K562 (cell line): ENCODE measurements at regions not wholly inside any gene's neighbourhood (a gene's known extent, or its start where the extent isn't known, plus 50 kb on each side); places are given as distances from the start of the nearest gene placed in this dataset.

ENCODE experiments used
- ATAC-seq: fragments of 200-7000 bp; cut with Tn5 transposase; 3 replicates; pipeline ENCODE4 v1.9.1; 2020; ENCODE audit warnings: moderate library complexity
- BruUV-seq: library from RNA; stranded (reverse); fragments of 400-500 nt; replicated peaks from 2 replicates; lab custom pipeline; 2021; lab: Mats Ljungman, UMichigan
- CTCF ChIA-PET: fragments of 300-600 bp; formaldehyde crosslinking; extraction: SDS; loops from one replicate; lab custom pipeline; 2021; ENCODE audit warnings: low intra/inter-chr PET ratio; lab: Yijun Ruan, JAX
- POLR2A ChIA-PET: fragments of 300-600, 350-650 bp; sonication (Branson Sonifier 250); formaldehyde crosslinking; extraction: SDS; loops from one replicate; lab custom pipeline; 2021; ENCODE audit warnings: antibody characterized with exemption, inconsistent platforms; lab: Yijun Ruan, JAX
- DNase-seq, 4 experiments: peaks; one replicate each; pipeline versions ENCODE4 v3.0.0 to v3.0.0-alpha.2; 2011 to 2018; ENCODE audit warnings: low spot score in 3 of 4, mixed read lengths in 3 of 4; ENCODE audit errors: extremely low read depth in 1 of 4
- FAIRE-seq: peaks from 2 replicates; lab custom pipeline; 2011; peaks lifted over from hg19 to GRCh38; lab: Jason Lieb, UNC
- H2AFZ ChIP-seq: 2 replicates; pipeline ENCODE4 v1.6.0; 2011; ENCODE audit warnings: low read depth, low read length, control low read depth, inconsistent platforms
- H3K27ac ChIP-seq: fragments of 200-600 bp; 3 replicates; pipeline ENCODE4 v1.8.0; 2011; ENCODE audit warnings: low read depth, mild to moderate bottlenecking, control low read depth, inconsistent platforms, low read length, moderate library complexity, mixed read lengths; ENCODE audit errors: extremely low read depth
- H3K27me3 ChIP-seq, 2 experiments: fragments of 300-600 bp in 1 of 2; 2 replicates in 1 of 2; 3 replicates in 1 of 2; pipeline versions ENCODE4 v1.6.0 to v1.8.0; 2011; ENCODE audit warnings: inconsistent platforms in 2 of 2, low read length in 2 of 2, mild to moderate bottlenecking in 1 of 2, mixed read lengths in 1 of 2, moderate library complexity in 1 of 2; ENCODE audit not compliant: control insufficient read depth in 2 of 2, insufficient read depth in 2 of 2
- H3K36me3 ChIP-seq: fragments of 300-600 bp; 3 replicates; pipeline ENCODE4 v1.8.0; 2011; ENCODE audit warnings: mild to moderate bottlenecking, low read length, inconsistent platforms; ENCODE audit not compliant: control insufficient read depth, insufficient read depth
- H3K4me1 ChIP-seq, 2 experiments: fragments of 200-600 bp in 1 of 2; replicated peaks in 1 of 2; 2 replicates in 1 of 2; 3 replicates in 1 of 2; pipeline versions ENCODE4 v1.5.1 to v1.8.0; 2011; ENCODE audit warnings: inconsistent platforms in 2 of 2, low read length in 2 of 2, mild to moderate bottlenecking in 1 of 2, mixed read lengths in 1 of 2, moderate library complexity in 1 of 2; ENCODE audit not compliant: control insufficient read depth in 2 of 2, insufficient read depth in 2 of 2
- H3K4me2 ChIP-seq: 2 replicates; pipeline ENCODE4 v1.6.1; 2011; ENCODE audit warnings: low read length, control low read depth, inconsistent platforms, mixed read lengths; ENCODE audit not compliant: insufficient read depth
- H3K4me3 ChIP-seq: fragments of 200-600 bp; sonication (generic), shearing (Covaris generic); 2 replicates; pipeline ENCODE4 v1.5.1; 2016; ENCODE audit warnings: control low read depth, inconsistent platforms
- H3K79me2 ChIP-seq: fragments of 200-600 bp; 3 replicates; pipeline ENCODE4 v1.8.0; 2011; ENCODE audit warnings: low read length, inconsistent platforms; ENCODE audit not compliant: control insufficient read depth, insufficient read depth
- H3K9ac ChIP-seq, 2 experiments: 2 replicates each; pipeline versions ENCODE4 v1.6.0 to v1.6.1; 2011; ENCODE audit warnings: low read depth in 2 of 2, low read length in 2 of 2, control low read depth in 1 of 2, inconsistent platforms in 1 of 2, mild to moderate bottlenecking in 1 of 2, mixed read lengths in 1 of 2; ENCODE audit not compliant: insufficient read depth in 1 of 2
- H3K9me1 ChIP-seq: one replicate; pipeline ENCODE4 v1.6.0; 2011; ENCODE audit warnings: inconsistent platforms, mild to moderate bottlenecking, low read length, moderate library complexity; ENCODE audit not compliant: control insufficient read depth, insufficient read depth
- H3K9me3 ChIP-seq: replicated peaks from 2 replicates; pipeline ENCODE4 v1.5.1; 2011; ENCODE audit warnings: low read depth, low read length, inconsistent platforms; ENCODE audit not compliant: control insufficient read depth, insufficient read depth
- H4K20me1 ChIP-seq: replicated peaks from 2 replicates; pipeline ENCODE4 v1.6.1; 2011; ENCODE audit warnings: low read length, inconsistent platforms, mixed read lengths; ENCODE audit not compliant: control insufficient read depth, insufficient read depth
- CHD4 ChIP-seq: fragments of 200-600 bp; sonication (generic); IDR thresholded peaks from 3 replicates; pipeline ENCODE4 v1.6.1; 2012; ENCODE audit warnings: low read depth, mild to moderate bottlenecking, mixed read lengths, low read length, inconsistent platforms; ENCODE audit not compliant: insufficient read depth, insufficient replicate concordance, poor library complexity, severe bottlenecking
- DPF2 ChIP-seq: fragments of 450-650 bp; IDR thresholded peaks from 2 replicates; pipeline ENCODE4 v1.6.1; 2016
- GTF2E2 ChIP-seq: fragments of 200-800 bp; sonication (Bioruptor generic); IDR thresholded peaks from 2 replicates; pipeline ENCODE4 v1.6.1; 2016; ENCODE audit warnings: missing genetic modification characterization, missing compliant biosample characterization
- HDAC2 ChIP-seq: fragments of 450-650 bp; IDR thresholded peaks from 2 replicates; pipeline ENCODE4 v1.6.1; 2016; ENCODE audit warnings: mild to moderate bottlenecking
- HLTF ChIP-seq: fragments of 450-650 bp; IDR thresholded peaks from 2 replicates; pipeline ENCODE4 v1.6.1; 2016
- LARP7 ChIP-seq: fragments of 450-650 bp; IDR thresholded peaks from 2 replicates; pipeline ENCODE4 v1.6.1; 2016
- MEF2D ChIP-seq: conservative IDR thresholded peaks from 2 replicates; pipeline ENCODE4 v1.6.1; 2016; ENCODE audit warnings: low read depth, missing genetic modification characterization, missing compliant biosample characterization
- MEIS2 ChIP-seq: fragments of 450-650 bp; IDR thresholded peaks from 2 replicates; pipeline ENCODE4 v1.6.1; 2014; ENCODE audit warnings: mild to moderate bottlenecking; ENCODE audit not compliant: partially characterized antibody
- POLR2H ChIP-seq: IDR thresholded peaks from 2 replicates; pipeline ENCODE4 v1.6.1; 2016; ENCODE audit warnings: missing genetic modification characterization, low read depth, mild to moderate bottlenecking, control low read depth, missing compliant biosample characterization, moderate library complexity
- RBFOX2 ChIP-seq: fragments of 200-400 bp; formaldehyde crosslinking; IDR thresholded peaks from 2 replicates; pipeline ENCODE4 v1.6.1; 2017; ENCODE audit warnings: low read depth, mild to moderate bottlenecking, low read length, moderate library complexity
- SRF ChIP-seq, 2 experiments: fragments of 250-450, 450-650 bp in 1 of 2; sonication (Bioruptor Pico) in 1 of 2; sonication (generic) in 1 of 2; formaldehyde crosslinking; IDR thresholded peaks; 2 replicates each; pipeline versions ENCODE4 v1.5.0 to v1.5.1; 2020 to 2022; ENCODE audit warnings: mild to moderate bottlenecking in 1 of 2, missing genetic modification reagents in 1 of 2
- TBL1XR1 ChIP-seq, 2 experiments: IDR thresholded peaks; 2 replicates each; pipeline ENCODE4 v1.6.1; 2012; ENCODE audit warnings: improper control_type of control experiment in 2 of 2, low read length in 2 of 2, mild to moderate bottlenecking in 1 of 2
- TEAD4 ChIP-seq, 2 experiments: sonication (generic) in 1 of 2; formaldehyde crosslinking in 1 of 2; IDR thresholded peaks; 2 replicates each; pipeline versions ENCODE4 v1.6.1 to v1.8.0; 2012 to 2022; ENCODE audit warnings: borderline replicate concordance in 1 of 2, inconsistent platforms in 1 of 2, low read length in 1 of 2, mild to moderate bottlenecking in 1 of 2, missing genetic modification reagents in 1 of 2
- ZNF232 ChIP-seq: sonication (generic); formaldehyde crosslinking; IDR thresholded peaks from 2 replicates; pipeline ENCODE4 v1.8.0; 2022; ENCODE audit warnings: mild to moderate bottlenecking, missing genetic modification reagents
- ZNF3 ChIP-seq: fragments of 250-450 bp; sonication (Bioruptor Pico); IDR thresholded peaks from 2 replicates; pipeline ENCODE4 v1.5.0; 2021; ENCODE audit warnings: mild to moderate bottlenecking, moderate library complexity
- WGBS: fragments of 100-300 bp; shearing (Covaris generic); methylation state at CpG from one replicate; pipeline ENCODE4 v1.1.6; 2016; ENCODE audit warnings: low coverage, mixed read lengths; ENCODE audit not compliant: insufficient coverage; ENCODE audit errors: missing lambda C conversion rate; 5-methylcytosine and 5-hydroxymethylcytosine counted together
- in situ Hi-C: fragments of 300-500 bp; cut with MboI; formaldehyde crosslinking; loops from 4 replicates; pipeline ENCODE4 v1.15.0; 2018; ENCODE audit warnings: inconsistent platforms, mixed read lengths
- intact Hi-C: fragments of 100-400 bp; cut with micrococcal nuclease; formaldehyde crosslinking; loops from 2 replicates; pipeline ENCODE4 v1.14.2; 2022

DNA sequence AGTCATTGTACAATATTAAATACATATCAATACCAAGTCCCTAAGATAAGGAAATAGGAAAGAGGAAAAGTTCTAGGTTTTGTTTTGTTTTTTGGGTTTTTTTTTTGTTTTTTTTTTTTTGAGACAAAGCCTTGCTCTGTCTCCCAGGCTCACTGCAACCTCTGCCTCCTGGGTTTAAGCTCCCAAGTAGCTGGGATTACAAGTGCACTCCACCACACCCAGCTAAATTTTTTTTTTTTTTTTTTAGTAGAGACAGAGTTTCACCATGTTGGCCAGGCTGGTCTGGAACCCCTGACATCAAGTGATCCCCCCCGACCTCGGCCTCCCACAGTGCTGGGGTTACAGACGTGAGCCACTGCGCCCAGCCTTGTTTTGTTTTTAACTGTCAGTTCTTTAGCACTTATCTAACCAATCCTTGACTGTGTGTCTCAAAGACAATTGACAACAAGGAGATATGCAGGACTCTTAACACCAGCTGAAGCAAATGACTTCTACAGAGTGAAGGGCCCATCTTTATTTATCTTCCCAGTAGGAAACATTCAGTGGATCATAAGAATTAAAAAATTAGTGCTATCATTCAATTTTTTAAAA lies 100.0 kb upstream of the RAP2B start:
- FAIRE-seq = peak; percentile 54
- Histone ChIP-seq H3K27me3 (no peaks in the 10 kb centered on the region), H3K4me2 (no peak overlapping the region; the same call in 1 of the 2 replicates), H4K20me1 (no peaks in the 10 kb centered on the region), H3K9me1 (no peaks in the 10 kb centered on the region), H3K79me2 (no peaks in the 10 kb centered on the region), H3K27ac (peak overlapping the region; percentile 57; the same call in 2 of the 3 replicates), H3K4me3 (no peak overlapping the region), H3K36me3 (no peaks in the 10 kb centered on the region), H3K9me3 (no peaks in the 10 kb centered on the region), H3K4me1 (peaks cover 6 to 17% of the 10 kb centered on the region in 2 experiments; a peak in 3 of 5 replicates), H3K9ac (peak overlapping the region in 1 of 2 experiments; percentile 10; a peak in 1 of 4 replicates), H2AFZ (peak overlapping the region; percentile 52)
- ChIA-PET POLR2A (interaction anchor here (0.6 to 2.3 kb wide), 5 partner anchors 7 to 29 kb away, joined by 3 to 20 read pairs (median 5); no protein-coding TSS in a partner anchor), CTCF (no interaction called here)
- ATAC-seq = peak; percentile 82
- peak in 2 of 4 experiments; percentile 55 to 78 for DNase-seq
- intact Hi-C loops (no loop called here), in situ Hi-C loops (no loop called here)
- BruUV-seq = no TSS peak
- 3% methylated on average over 4 of the region's 4 CpGs for WGBS
- no peak for TF ChIP-seq ZNF3 (CRISPR knock-in tag)
- TF ChIP-seq RBFOX2 = no peak
- TF ChIP-seq HDAC2 = no peak
- peak; percentile 58 for TF ChIP-seq DPF2
- TF ChIP-seq ZNF232 (CRISPR knock-in tag) = no peak
- no peak for TF ChIP-seq TBL1XR1 (IDR thresholded peaks at IDR 0.05; ENCODE audit: low read length in 2 of 2)
- no peak for TF ChIP-seq SRF (CRISPR knock-in tag; IDR thresholded peaks at IDR 0.05)
- peak; percentile 26 for TF ChIP-seq MEIS2
- no peak for TF ChIP-seq TEAD4 (IDR thresholded peaks at IDR 0.05; ENCODE audit: low read length)
- TF ChIP-seq TEAD4 (CRISPR knock-in tag; IDR thresholded peaks at IDR 0.05; ENCODE audit: borderline replicate concordance) = no peak
- TF ChIP-seq HLTF = 0 out of 2 replicates have a peak, but pooled peaks have one; percentile 33
- no peak for TF ChIP-seq MEF2D
- no peak for TF ChIP-seq POLR2H (tag)
- TF ChIP-seq CHD4 = no peak
- no peak for TF ChIP-seq GTF2E2 (tag)
- TF ChIP-seq LARP7 = peak; percentile 17; the same call in 1 of the 2 replicates
